Renal pelvis (tissue), 1 donor: ENCODE measurements at regions not wholly inside any gene's neighbourhood (a gene's known extent, or its start where the extent isn't known, plus 50 kb on each side); places are given as distances from the start of the nearest gene placed in this dataset.

Source experiments
- DNase-seq: peaks from one replicate; pipeline ENCODE4 v3.0.0-alpha.2; 2013

DNA sequence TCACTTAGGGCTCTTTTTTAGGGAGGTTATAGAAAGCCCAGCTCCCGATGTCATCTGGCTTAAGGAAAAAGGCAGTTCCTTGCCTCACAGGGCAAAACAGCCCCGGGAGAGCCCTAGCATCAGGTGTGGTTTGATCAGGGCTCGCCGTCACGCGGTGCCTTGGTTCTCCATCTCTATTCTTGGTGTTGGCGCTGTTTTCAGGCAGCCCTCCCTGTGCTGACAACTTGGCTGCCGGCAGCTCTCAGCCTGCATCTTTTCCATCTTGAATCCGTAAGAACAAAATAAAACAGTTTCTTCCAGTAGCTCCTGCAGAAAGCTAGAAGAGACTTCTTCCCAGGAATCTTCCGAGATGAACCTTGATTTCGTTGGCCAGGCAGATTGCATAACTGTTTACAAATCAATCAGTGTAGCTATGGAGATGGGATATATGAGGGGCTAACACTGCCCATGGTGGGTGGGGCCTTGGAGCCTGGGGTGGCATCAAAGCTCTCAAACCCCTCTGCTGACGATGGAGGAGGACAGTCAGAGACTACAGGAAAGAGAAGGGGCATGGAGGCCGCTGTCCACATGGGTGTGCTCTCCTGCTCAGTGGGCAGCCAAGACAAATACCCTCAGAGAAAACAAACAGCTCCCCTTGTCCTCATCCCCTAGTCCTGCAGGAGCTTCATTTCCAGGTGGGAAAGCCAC lies 370.7 kb upstream of the C1orf174 start:
- no peak for DNase-seq

GRCh38 chr1:4271338-4271998 lies 371.4 kb upstream of the C1orf174 start:
- DNase-seq, result no peak

GRCh38 chr1:4272568-4272967 lies 372.5 kb upstream of the C1orf174 start:
- DNase-seq, result no peak

GRCh38 chr1:4273243-4273642 lies 373.2 kb upstream of the C1orf174 start:
- DNase-seq, result no peak

GRCh38 chr1:4273747-4274146 lies 373.7 kb upstream of the C1orf174 start:
- no peak for DNase-seq

DNA sequence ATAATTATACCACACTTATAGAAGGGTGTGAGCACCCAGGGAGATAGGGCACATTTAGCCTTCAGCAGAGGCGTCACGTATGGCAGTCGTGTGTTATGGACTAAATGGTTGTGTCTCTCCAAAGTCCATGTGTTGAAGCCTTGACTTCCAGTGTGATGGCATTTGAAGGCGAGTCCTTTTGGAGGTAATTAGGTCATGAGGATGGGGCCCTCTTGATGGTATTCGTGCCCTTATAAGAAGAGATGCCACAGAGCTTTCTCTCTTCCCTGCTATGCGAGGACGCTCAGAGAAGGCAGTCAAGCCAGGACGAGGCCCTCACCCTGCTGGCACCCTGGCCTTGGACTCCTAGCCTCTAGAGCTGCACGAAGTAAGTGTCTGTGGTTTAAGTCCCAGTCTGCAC lies 375.0 kb upstream of the C1orf174 start:
- DNase-seq, result no peak

DNA sequence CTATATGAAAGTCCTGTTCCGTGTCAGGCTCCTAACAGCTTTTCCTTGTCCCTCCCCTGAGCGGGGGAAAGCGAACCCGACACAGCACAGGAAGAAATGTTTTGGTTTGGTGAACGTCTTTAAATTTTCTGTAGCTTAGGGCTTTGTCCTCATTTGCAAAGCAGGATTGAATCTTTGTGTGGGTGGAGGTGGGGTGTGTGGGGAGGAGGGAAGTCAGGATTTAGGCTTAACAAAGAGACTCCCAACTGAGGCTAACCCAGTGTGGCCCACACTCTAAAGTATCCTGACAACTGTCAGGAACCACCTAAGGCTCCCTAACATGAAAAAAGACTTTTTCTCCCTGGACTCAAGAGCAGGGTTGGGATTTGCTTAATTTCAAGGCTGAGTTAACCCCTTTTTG lies 376.2 kb upstream of the C1orf174 start:
- no peak for DNase-seq

- DNase-seq, result no peak
These were observed 376.8 kb upstream of the AJAP1 start for GRCh38 chr1:4277598-4277997.

- DNase-seq, result no peak
These were observed 369.4 kb upstream of the AJAP1 start for GRCh38 chr1:4284976-4285375.

DNA sequence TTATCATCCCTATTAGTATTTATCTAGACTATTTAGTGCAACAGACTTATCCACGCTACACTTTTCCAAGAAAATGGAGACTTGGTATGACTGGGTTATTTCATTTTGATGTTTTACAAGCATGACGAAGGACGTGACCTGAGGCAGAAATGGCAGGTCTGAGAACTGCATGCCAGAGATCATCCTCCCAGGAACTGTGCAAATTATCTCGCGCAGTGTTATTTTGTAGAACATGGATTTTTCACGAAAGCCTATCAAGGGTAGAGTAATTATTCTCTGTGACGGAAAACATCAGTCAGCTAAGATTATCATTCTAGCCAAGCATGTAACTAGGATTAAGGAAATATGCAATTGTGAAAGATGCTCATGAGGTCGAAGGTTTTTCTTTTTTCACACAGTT lies 361.5 kb upstream of the AJAP1 start:
- no peak for DNase-seq

GRCh38 chr1:4298361-4299083 lies 355.9 kb upstream of the AJAP1 start:
- no peak for DNase-seq

DNA sequence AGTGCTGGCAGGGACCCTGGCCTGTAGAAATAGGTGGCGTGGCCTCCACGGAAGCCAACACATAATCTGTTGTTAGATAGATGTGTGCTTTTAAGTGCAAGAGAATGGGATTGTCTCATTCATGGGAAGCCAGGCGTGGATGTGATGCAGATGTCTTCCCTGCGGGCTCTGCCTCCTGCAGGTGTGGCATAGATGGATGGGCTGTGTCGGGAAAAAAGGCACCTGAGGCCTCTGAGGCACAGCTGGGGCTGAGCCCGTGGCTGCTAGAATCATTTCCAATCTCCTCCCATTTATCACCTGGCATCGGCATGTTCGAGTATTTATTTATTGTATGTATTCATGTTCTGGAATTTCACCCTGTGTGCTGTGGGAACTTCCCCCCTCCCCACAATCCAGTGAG lies 353.4 kb upstream of the AJAP1 start:
- no peak for DNase-seq

DNA sequence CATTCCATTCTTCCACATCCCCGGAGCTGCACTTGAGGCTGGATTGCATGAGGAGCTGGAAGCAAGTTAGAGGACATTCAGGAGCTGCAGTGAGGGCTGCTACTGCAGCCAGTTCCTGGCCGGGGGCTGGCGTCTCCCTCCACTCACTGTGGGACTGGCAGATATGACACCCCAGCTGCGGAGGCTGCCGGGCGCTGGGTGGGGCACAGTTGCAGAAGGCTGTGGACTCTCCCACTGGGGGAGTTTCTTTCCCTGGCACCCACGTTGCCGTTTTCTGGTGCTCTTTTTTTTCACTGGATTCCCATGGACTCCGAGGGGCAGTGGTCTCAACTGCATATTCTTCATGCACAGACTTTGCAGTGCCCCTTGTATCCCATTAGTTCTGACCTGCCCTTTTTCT lies 351.1 kb upstream of the AJAP1 start:
- no peak for DNase-seq

DNA sequence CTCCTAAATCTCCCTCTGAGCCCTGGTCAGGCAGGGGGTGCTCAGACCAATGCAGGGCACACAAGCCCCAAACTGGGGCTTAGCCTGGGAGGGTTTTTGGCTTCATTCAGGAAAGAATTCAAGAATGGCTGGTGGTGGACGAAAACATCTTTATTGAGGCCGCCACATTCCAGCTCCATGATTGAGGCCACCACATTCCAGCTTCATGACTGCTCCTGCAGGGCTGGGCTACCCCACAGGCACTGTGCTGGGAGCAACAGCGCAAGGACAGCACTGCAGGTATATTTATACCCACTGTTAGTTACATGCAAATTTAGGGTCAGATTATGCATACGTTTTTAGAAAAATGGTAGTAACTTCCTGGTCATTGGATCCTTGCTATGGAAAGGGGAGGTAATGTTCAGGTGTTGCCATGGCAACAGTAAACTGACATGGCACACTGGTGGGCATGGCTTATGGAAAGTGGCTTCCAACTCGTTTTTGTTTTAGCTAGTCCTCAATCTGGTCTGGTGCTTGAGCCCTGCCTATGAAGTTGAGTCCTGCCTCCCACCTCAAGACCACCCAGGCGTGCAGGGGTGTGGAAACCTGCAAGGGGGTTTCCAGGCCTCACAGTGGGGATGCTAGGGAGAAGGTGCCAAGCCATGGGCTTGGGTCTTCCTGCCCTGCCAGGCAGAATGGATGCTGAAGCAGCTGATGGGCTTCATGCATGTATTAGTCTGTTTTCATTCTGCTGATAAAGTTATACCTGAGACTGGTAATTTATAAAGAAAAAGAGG lies 348.7 kb upstream of the AJAP1 start:
- no peak for DNase-seq

GRCh38 chr1:4306559-4307467 lies 347.6 kb upstream of the AJAP1 start:
- no peak for DNase-seq

- no peak for DNase-seq
These were observed 347.0 kb upstream of the AJAP1 start for GRCh38 chr1:4307468-4307845.

- DNase-seq, result no peak
These were observed 346.4 kb upstream of the AJAP1 start for GRCh38 chr1:4307911-4308545.

GRCh38 chr1:4308806-4309205 lies 345.6 kb upstream of the AJAP1 start:
- DNase-seq, result no peak

- DNase-seq, result peak; percentile 4
These were observed 344.6 kb upstream of the AJAP1 start for GRCh38 chr1:4309676-4310320.

DNA sequence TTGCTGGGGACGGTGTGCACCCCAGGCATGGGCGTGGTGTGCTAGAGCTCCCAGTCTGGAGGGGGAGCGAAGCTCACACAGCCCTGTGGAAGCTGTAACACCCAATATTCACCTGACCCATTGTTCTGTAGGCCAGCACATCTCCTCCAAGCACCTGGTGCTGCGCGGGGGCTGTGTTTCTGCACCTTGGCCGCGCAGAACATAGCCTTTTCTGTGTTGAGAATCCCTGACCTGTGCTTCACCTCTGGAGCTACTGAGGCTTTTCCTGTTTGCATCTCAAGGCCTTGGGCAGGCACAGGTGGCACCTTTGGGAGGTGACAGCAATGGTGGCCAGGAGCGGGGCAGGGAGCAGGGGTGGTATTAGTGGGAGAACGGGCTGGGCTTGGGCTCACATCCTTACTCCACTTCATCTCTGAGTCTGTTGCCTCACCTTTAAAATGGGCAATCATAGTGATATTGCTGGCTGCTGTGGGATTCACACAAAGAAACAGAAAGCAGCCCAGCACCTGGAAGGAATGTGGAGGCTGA lies 343.9 kb upstream of the AJAP1 start:
- DNase-seq, result no peak
